HepG2 (cell line): ENCODE measurements at regions not wholly inside any gene's neighbourhood (a gene's known extent, or its start where the extent isn't known, plus 50 kb on each side); places are given as distances from the start of the nearest gene placed in this dataset.
"Not testable (repeated sequence)": the region's sequence is repeated elsewhere in the genome, so short reads cannot be mapped to it uniquely, and the experiment has no call there.

Experiments used
- ATAC-seq: fragments of 200-7000 bp; cut with Tn5 transposase; 3 replicates; pipeline ENCODE4 v1.9.1; 2020; ENCODE audit warnings: mild to moderate bottlenecking, moderate library complexity
- BruUV-seq: library from RNA; stranded (reverse); fragments of 400-500 nt; replicated peaks from 2 replicates; lab custom pipeline; 2021; lab: Mats Ljungman, UMichigan
- CTCF ChIA-PET: fragments of 300-600 bp; formaldehyde crosslinking; extraction: SDS; loops from one replicate; lab custom pipeline; 2021; ENCODE audit warnings: low total read pairs, inconsistent platforms, low intra/inter-chr PET ratio; lab: Yijun Ruan, JAX
- POLR2A ChIA-PET: fragments of 350-600 bp; sonication (Branson Sonifier 250); formaldehyde crosslinking; loops from one replicate; lab custom pipeline; 2020; ENCODE audit warnings: antibody characterized with exemption, inconsistent platforms; lab: Yijun Ruan, JAX
- DNase-seq: peaks from one replicate; pipeline ENCODE4 v3.0.0-alpha.2; 2015; ENCODE audit warnings: low spot score
- FAIRE-seq: peaks from 3 replicates; lab custom pipeline; 2011; peaks lifted over from hg19 to GRCh38; lab: Jason Lieb, UNC
- H2AFZ ChIP-seq: one replicate; pipeline ENCODE4 v1.6.1; 2011; ENCODE audit warnings: low read length, inconsistent platforms
- H3K27ac ChIP-seq: fragments of 300-600 bp; 3 replicates; pipeline ENCODE4 v1.8.0; 2011; ENCODE audit warnings: mixed run types, mild to moderate bottlenecking, mixed read lengths, low read length, inconsistent platforms; ENCODE audit not compliant: insufficient read depth; ENCODE audit errors: extremely low read length
- H3K27me3 ChIP-seq, 2 experiments: fragments of 200-600 bp in 1 of 2; 2 replicates in 1 of 2; 3 replicates in 1 of 2; pipeline versions ENCODE4 v1.6.0 to v1.8.0; 2011; ENCODE audit warnings: low read length in 2 of 2, mild to moderate bottlenecking in 2 of 2, moderate library complexity in 2 of 2, inconsistent platforms in 1 of 2; ENCODE audit not compliant: insufficient read depth in 2 of 2, control insufficient read depth in 1 of 2
- H3K36me3 ChIP-seq, 2 experiments: fragments of 200-600 bp in 1 of 2; replicated peaks in 1 of 2; 2 replicates in 1 of 2; 3 replicates in 1 of 2; pipeline versions ENCODE4 v1.5.1 to v1.8.0; 2011; ENCODE audit warnings: low read length in 2 of 2, inconsistent platforms in 1 of 2; ENCODE audit not compliant: insufficient read depth in 2 of 2, control insufficient read depth in 1 of 2
- H3K4me1 ChIP-seq: 2 replicates; pipeline ENCODE4 v1.5.1; 2012; ENCODE audit warnings: low read length, inconsistent platforms; ENCODE audit not compliant: insufficient read depth
- H3K4me2 ChIP-seq: 2 replicates; pipeline ENCODE4 v1.6.0; 2011; ENCODE audit warnings: low read depth, low read length, inconsistent platforms
- H3K4me3 ChIP-seq, 3 experiments: fragments of 200-600 bp in 1 of 3; sonication (generic), shearing (Covaris generic) in 1 of 3; replicated peaks in 1 of 3; 2 replicates each; pipeline ENCODE4 v1.5.1; 2011 to 2016; ENCODE audit warnings: low read length in 3 of 3, inconsistent platforms in 2 of 3, low read depth in 2 of 3, mild to moderate bottlenecking in 2 of 3, control low read depth in 1 of 3, mixed read lengths in 1 of 3; ENCODE audit not compliant: insufficient read depth in 1 of 3
- H3K79me2 ChIP-seq: one replicate; pipeline ENCODE4 v1.6.1; 2011; ENCODE audit warnings: low read length, inconsistent platforms; ENCODE audit not compliant: insufficient read depth
- H3K9ac ChIP-seq: 2 replicates; pipeline ENCODE4 v1.6.0; 2011; ENCODE audit warnings: mild to moderate bottlenecking, low read depth, low read length, inconsistent platforms; ENCODE audit not compliant: insufficient read depth
- H3K9me3 ChIP-seq: 2 replicates; pipeline ENCODE4 v1.5.1; 2012; ENCODE audit warnings: mild to moderate bottlenecking, low read length
- H4K20me1 ChIP-seq: 2 replicates; pipeline ENCODE4 v1.6.0; 2011; ENCODE audit warnings: inconsistent platforms, mild to moderate bottlenecking, low read length, moderate library complexity; ENCODE audit not compliant: insufficient read depth
- HIC2 ChIP-seq: sonication (generic); formaldehyde crosslinking; IDR thresholded peaks from 2 replicates; pipeline ENCODE4 v1.9.0; 2022; ENCODE audit warnings: low read depth, missing genetic modification reagents
- KLF16 ChIP-seq, 2 experiments: sonication (generic) in 1 of 2; formaldehyde crosslinking in 1 of 2; IDR thresholded peaks; 2 replicates each; pipeline versions ENCODE4 v1.6.1 to v1.8.0; 2016 to 2023; ENCODE audit warnings: missing genetic modification reagents in 2 of 2, missing compliant biosample characterization in 1 of 2
- TEF ChIP-seq: sonication (generic); formaldehyde crosslinking; IDR thresholded peaks from 2 replicates; pipeline ENCODE4 v1.5.0; 2020; ENCODE audit warnings: missing genetic modification reagents
- ZNF180 ChIP-seq: sonication (generic); formaldehyde crosslinking; IDR thresholded peaks from 2 replicates; pipeline ENCODE4 v1.4.0; 2020; ENCODE audit warnings: low read depth, missing genetic modification reagents, borderline replicate concordance
- WGBS: methylation state at CpG from one replicate; pipeline ENCODE4 v1.1.6; 2017; ENCODE audit warnings: low lambda C conversion rate; 5-methylcytosine and 5-hydroxymethylcytosine counted together
- in situ Hi-C: cut with HindIII; loops from 2 replicates; pipeline ENCODE4 v1.10.0; 2017; ENCODE audit warnings: low pct_unique_long_range_greater_than_20kb; ENCODE audit not compliant: extremely low pct_ligation_motif_present
- intact Hi-C: fragments of 100-400 bp; cut with micrococcal nuclease; formaldehyde crosslinking; loops from one replicate; pipeline ENCODE4 v1.10.0; 2022; ENCODE audit not compliant: unreplicated experiment

DNA sequence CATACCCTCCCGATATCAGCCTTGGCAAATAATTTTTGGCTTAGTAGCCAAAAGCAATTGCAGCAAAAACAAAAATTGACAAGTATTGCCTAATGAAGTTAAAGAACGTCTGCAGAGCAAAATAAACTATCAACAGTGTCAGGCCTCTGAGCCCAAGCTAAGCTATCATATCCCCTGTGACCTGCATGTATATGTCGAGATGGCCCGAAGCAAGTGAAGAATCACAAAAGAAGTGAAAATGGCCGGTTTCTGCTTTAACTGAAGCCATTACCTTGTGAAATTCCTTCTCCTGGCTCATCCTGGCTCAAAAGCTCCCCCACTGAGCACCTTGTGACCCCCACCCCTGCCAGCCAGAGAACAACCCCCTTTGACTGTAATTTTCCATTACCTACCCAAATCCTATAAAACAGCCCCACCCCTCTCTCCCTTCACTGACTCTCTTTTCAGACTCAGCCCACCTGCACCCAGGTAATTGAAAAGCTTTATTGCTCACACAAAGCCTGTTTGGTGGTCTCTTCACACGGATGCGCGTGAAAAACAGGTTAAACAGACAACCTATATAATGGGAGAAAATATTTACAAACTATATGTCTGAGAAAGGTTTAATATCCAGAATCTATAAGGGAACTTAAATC, 466.3 kb downstream of the PYDC2 start:
- H3K9me3 ChIP-seq, H3K9ac ChIP-seq, H3K36me3 ChIP-seq, H3K79me2 ChIP-seq, intact Hi-C loops, POLR2A ChIA-PET, H4K20me1 ChIP-seq, in situ Hi-C loops, CTCF ChIA-PET, H3K27ac ChIP-seq, DNase-seq, H3K4me1 ChIP-seq, BruUV-seq, H3K27me3 ChIP-seq, H2AFZ ChIP-seq, H3K4me2 ChIP-seq, FAIRE-seq, ATAC-seq, H3K4me3 ChIP-seq: not testable (repeated sequence)
- 19% methylated on average over 8 of the region's 8 CpGs for WGBS

DNA sequence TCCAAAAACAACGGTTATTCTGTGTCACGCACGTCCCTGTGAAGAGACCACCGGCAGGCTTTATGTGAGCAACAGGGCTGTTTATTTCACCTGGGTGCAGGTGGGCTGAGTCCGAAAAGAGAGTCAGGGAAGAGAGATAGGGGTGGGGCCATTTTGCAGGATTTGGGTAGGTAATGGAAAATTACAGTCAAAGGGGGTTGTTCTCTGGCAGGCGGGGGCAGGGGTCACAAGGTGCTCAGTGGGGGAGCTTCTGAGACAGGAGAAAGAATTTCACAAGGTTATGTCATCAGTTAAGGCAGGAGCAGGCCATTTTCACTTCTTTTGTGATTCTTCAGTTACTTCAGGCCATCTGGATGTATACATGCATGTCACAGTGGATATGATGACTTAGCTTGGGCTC, 467.0 kb downstream of the PYDC2 start:
- WGBS = 37% methylated on average over 6 of the region's 6 CpGs
- H3K27me3 ChIP-seq, FAIRE-seq, H3K4me1 ChIP-seq, H3K79me2 ChIP-seq, H3K36me3 ChIP-seq, H3K9ac ChIP-seq, H3K4me2 ChIP-seq, H3K4me3 ChIP-seq, H3K9me3 ChIP-seq, BruUV-seq, H2AFZ ChIP-seq, CTCF ChIA-PET, H3K27ac ChIP-seq, intact Hi-C loops, H4K20me1 ChIP-seq, ATAC-seq, DNase-seq, POLR2A ChIA-PET, in situ Hi-C loops: not testable (repeated sequence)

- no peaks in the 10 kb centered on the region for H4K20me1 ChIP-seq
- H3K4me1 ChIP-seq = no peaks in the 10 kb centered on the region
- DNase-seq (no peak), ATAC-seq (no peak), FAIRE-seq (no peak)
- ChIA-PET CTCF (no interaction called here), POLR2A (no interaction called here)
- no peaks in the 10 kb centered on the region for H3K79me2 ChIP-seq
- in situ Hi-C loops = no loop called here
- no peak overlapping the region for H3K4me3 ChIP-seq
- no peaks in the 10 kb centered on the region for H3K9me3 ChIP-seq
- no peaks in the 10 kb centered on the region for H3K36me3 ChIP-seq
- WGBS = 26% methylated on average over 3 of the region's 3 CpGs
- H3K27ac ChIP-seq = no peak overlapping the region
- BruUV-seq = no TSS peak
- intact Hi-C loops = no loop called here
- H2AFZ ChIP-seq = no peak overlapping the region
- H3K27me3 ChIP-seq = no peaks in the 10 kb centered on the region
- H3K4me2 ChIP-seq = no peak overlapping the region
- no peak overlapping the region for H3K9ac ChIP-seq
- TF ChIP-seq KLF16 (CRISPR knock-in tag; IDR thresholded peaks at IDR 0.05) = no peak
- no peak for TF ChIP-seq TEF (CRISPR knock-in tag)
- TF ChIP-seq HIC2 (CRISPR knock-in tag) = no peak
- TF ChIP-seq ZNF180 (CRISPR knock-in tag) = no peak
These were observed 483.9 kb downstream of the PYDC2 start for GRCh38 chr3:191944835-191945234.
